GM19324 (cell line): ENCODE measurements at regions not wholly inside any gene's neighbourhood (a gene's known extent, or its start where the extent isn't known, plus 50 kb on each side); places are given as distances from the start of the nearest gene placed in this dataset.

ENCODE experiments used
- ATAC-seq: cut with Tn5 transposase; IDR thresholded peaks from one replicate; pipeline ENCODE4 v1.9.1; 2021; ENCODE audit warnings: mild to moderate bottlenecking, moderate library complexity; ENCODE audit not compliant: unreplicated experiment, low FRiP score

- ATAC-seq: no peak
Observed at GRCh38 chr10:30127120-30127541, 67.7 kb upstream of the JCAD start.

GRCh38 chr10:30125496-30125895 lies 66.1 kb upstream of the JCAD start:
- no peak for ATAC-seq

GRCh38 chr10:30124704-30125103 lies 65.3 kb upstream of the JCAD start:
- no peak for ATAC-seq

DNA sequence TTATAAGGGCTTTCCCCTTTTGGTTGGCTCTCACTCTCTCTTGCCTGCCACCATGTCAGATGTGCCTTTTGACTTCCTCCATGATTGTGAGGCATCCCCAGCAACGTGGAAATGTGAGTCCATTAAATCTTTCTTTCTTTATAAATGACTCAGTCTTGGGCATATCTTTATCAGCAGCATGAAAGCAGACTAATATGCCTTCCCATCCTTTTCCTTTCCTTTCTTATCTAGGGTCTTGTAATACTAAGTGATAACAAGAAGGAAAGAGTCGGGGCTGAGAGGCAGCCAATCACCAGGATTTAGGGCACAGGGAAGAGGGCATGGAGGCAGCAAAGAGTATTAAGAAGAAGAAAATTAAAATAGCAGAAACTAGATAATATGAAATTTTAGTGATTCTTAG lies 62.0 kb upstream of the JCAD start:
- ATAC-seq: no peak

GRCh38 chr10:30118590-30118989 lies 59.2 kb upstream of the JCAD start:
- no peak for ATAC-seq

GRCh38 chr10:30117812-30118501 lies 58.6 kb upstream of the JCAD start:
- no peak for ATAC-seq

- ATAC-seq: no peak
Observed at GRCh38 chr10:30116041-30116491, 56.7 kb upstream of the JCAD start.

GRCh38 chr10:30115626-30115940 lies 56.2 kb upstream of the JCAD start:
- no peak for ATAC-seq

DNA sequence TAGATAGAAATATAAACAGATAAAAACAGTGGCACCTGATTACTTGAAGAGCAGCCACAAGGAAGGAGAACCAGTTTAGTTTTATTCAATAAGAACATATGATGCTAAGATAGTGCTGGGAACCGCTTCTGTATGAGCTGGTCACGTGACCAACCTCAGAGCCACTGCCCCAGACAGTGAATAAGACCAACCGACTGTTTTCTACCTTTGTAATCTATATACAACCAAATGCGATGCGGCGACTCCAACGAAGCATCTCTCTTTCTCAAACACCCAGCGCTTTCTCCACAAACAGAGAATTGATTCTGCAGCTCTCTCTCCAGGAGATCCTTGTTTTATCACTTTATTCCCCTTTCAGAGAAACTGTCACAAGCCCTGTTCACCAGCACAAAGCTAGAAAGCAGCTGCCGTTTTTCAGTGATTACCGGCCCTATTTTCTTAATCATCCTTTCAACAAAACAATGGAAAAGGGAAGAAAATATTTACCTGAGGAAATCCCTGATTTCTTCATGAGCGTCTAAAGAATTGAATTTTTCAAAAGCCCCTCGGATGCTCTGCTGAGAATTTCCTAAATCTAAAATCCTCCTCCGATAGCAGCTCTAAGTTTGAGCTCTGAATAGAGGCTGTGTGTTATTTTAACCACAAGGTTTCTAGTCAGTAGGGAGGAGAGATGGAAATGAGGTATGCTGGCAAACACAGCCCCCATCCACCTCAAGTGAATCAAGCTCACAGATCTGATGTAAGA lies 55.7 kb upstream of the JCAD start:
- no peak for ATAC-seq

DNA sequence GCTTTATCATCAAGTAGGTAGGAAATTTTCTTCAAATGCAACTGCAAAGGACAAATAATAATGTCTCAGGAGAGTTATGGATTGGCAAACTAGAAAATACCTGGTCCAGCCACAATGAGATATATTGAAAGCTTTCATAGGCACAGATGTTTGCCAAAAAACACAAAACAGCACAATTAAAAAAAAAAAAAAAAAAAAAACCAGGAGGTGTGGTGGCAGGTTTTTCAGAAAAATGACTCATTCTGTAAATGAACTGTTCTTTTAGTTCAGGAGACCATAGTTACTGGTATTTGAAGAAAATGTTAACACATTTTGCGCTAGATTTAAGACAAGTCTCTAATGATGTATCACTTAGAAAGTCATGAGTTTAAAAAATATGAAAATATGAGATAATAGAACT lies 55.0 kb upstream of the JCAD start:
- ATAC-seq: no peak

DNA sequence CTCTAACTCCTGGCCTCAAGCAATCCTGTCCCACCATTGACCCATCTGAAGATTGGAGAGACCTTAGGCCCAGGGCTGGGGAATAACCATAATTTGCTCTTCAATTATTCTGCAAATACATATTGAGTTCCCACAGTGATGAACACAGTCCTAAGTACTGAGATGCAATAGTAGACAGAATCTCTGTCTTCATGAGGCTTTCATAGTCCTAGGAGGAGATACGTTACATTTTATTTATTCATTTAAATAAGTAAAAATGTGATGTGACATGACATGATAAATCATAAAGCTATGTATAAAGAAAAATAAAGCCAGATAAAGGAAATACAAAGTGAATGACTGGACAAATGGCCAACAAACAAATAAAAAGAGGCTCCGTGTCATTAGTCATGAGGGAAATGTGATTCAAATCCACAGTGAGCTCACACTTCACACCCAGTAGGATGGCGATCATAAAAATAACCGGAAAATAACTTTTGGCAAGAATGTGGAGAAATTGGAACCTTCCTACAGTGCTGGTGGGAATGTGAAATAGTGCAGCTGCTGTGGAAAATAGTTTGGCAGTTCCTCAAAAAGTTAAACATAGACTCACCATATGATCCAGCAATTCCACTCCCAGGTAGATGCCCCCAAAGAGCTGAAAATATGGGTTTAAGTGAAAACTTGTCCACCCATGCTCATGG lies 52.1 kb upstream of the JCAD start:
- ATAC-seq: no peak
